WI38 (cell line): ENCODE measurements at regions not wholly inside any gene's neighbourhood (a gene's known extent, or its start where the extent isn't known, plus 50 kb on each side); places are given as distances from the start of the nearest gene placed in this dataset.

Experiments used
- H3K4me3 ChIP-seq: 2 replicates; pipeline ENCODE4 v1.5.1; 2011; ENCODE audit warnings: low read depth, mild to moderate bottlenecking, control low read depth, low read length
- TF ChIP-seq, protein P1 (sequence below): IDR thresholded peaks from 2 replicates; pipeline ENCODE4 v1.5.1; 2012; ENCODE audit warnings: low read depth, mild to moderate bottlenecking, control low read depth, low read length

DNA sequence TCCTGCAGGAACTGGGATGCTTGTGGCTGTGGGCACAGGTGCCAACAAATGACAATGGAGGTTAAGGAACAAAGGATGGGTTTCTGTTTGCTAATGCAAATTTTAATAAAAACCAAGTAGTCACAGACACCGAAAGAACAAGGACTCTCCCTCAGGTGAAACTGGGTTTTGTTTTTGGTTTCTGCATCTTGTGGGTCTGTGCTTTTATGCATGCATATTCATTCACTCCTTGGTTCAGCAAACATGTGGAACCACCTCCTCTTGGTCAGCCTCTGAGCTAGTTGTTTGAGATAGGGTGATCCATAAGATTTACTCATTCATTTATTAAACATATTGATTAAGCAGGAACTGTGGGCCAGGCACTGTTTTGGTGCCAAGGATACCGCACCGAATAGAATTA lies 381.9 kb downstream of the CDK5RAP2 start:
- TF ChIP-seq, protein P1, sequence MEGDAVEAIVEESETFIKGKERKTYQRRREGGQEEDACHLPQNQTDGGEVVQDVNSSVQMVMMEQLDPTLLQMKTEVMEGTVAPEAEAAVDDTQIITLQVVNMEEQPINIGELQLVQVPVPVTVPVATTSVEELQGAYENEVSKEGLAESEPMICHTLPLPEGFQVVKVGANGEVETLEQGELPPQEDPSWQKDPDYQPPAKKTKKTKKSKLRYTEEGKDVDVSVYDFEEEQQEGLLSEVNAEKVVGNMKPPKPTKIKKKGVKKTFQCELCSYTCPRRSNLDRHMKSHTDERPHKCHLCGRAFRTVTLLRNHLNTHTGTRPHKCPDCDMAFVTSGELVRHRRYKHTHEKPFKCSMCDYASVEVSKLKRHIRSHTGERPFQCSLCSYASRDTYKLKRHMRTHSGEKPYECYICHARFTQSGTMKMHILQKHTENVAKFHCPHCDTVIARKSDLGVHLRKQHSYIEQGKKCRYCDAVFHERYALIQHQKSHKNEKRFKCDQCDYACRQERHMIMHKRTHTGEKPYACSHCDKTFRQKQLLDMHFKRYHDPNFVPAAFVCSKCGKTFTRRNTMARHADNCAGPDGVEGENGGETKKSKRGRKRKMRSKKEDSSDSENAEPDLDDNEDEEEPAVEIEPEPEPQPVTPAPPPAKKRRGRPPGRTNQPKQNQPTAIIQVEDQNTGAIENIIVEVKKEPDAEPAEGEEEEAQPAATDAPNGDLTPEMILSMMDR = no peak
- H3K4me3 ChIP-seq = no peak overlapping the region

DNA sequence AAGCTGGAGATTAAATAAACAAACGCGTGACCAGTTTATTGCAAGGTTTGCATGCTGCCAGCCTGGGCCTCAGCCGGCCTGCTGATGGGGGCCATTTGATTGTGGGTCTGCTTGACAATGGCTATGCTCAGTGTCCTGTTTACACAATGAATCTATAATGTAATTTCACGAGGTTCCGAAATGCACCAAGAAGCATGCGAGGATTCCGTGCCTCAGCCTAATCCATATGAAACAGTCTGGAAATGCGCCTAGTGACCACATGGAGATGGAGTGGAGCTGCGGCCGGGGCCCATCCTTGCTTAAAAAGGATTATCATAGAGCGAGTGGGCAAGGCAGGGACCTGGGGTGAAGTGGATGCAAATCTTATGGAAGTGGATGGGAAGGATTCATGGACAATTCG lies 382.4 kb downstream of the CDK5RAP2 start:
- H3K4me3 ChIP-seq = no peak overlapping the region
- TF ChIP-seq, protein P1 = no peak

DNA sequence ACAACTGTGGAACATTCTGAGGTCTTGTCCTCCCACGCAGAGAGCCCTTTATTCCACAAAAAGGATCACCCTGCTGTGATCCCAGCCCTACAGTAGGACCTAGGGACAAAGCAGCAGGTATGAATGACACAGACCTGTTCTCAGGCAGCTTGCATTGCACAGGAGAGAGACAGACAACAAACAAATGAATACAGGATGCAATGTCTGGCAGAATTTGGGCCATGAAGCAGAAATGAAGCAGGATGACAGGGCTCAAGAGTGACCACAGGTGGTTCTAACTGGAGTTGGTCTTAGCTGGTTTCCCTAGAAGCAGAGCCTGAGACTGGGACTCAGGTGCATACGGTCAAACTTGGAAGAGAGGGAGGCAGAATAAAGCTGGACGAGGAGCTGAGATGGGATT lies 388.8 kb downstream of the CDK5RAP2 start:
- TF ChIP-seq, protein P1 = no peak
- no peak overlapping the region for H3K4me3 ChIP-seq

DNA sequence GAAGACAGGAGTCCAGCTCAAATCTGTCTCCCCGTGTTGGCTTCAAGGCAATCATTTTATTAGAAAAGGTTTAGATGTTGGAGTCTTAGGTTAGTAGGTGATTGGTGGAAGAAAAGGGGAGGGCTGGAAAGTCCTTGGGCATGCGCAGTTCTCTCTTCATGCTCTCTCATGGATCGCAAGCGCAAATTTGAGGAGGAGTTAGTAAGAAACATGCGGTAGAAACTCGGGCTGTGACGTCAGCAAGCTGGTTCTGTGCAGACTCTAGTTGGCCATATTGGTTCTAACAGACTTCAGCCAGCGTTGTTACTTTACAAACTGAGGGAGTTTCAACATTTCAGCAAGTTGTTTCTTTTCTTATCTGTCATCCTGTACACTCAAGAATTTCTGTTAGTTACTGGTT lies 392.2 kb downstream of the CDK5RAP2 start:
- TF ChIP-seq, protein P1 = no peak
- H3K4me3 ChIP-seq = no peak overlapping the region

DNA sequence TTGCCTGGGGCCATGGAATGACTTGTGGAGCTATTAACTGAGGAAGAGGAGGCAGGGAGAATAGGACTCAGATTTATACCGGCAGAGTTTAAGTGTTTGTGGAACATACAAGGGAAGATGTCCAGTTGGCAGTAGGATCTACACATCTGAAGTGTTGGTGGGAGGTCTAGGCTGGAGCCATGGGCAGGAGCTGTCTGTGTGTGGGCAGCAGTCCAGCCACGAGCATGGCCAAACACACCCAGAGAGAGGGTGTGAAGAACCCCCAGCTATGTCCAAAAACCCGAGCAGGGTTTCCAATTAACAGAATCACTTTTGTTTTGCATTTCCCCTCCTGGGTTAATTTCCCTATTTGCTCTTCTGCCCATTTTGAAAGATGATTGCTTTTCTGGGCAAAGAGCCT lies 393.7 kb downstream of the CDK5RAP2 start:
- H3K4me3 ChIP-seq = no peak overlapping the region
- TF ChIP-seq, protein P1 = no peak

DNA sequence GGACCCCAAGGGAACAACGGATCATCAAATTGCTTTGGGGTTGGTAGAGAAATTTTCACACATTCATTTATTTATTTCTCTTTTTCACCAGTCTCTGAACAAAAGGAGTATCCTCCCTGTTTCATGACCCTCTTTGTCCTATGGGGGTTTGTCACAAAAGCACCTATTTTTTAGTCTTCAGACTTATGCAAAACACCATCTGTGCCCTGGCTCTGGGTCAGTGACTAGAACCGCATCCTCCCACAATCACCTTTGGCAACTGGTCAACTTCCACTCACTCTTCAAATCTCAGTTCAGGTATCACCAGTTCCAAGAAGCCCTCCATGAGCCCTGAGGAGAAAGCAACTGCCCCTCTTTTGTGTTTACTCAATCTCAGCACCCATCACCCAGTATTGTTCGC lies 395.7 kb downstream of the CDK5RAP2 start:
- TF ChIP-seq, protein P1 = no peak
- no peak overlapping the region for H3K4me3 ChIP-seq

DNA sequence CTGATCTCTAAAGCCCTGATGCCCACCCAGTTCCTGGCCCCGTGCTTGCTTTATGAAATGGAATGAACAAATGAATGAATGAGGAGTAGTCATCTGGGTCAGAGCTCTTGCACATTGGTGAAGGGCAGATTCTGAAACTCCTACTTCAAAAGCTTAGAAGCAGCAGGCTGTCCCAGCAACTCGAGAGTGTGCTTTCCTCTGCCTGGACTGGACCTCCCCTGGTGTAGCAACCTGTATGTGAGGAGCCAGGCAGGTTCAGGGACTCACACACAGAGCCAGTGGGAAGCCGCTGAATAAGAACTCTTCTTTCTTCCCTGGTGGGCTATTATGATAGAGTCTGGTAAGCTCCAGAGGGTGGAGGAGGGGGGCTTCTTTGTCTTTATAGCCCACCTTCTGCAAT lies 396.4 kb downstream of the CDK5RAP2 start:
- TF ChIP-seq, protein P1 = no peak
- no peak overlapping the region for H3K4me3 ChIP-seq
